ENCODE measurements at regions not wholly inside any gene's neighbourhood (a gene's known extent, or its start where the extent isn't known, plus 50 kb on each side); places are given as distances from the start of the nearest gene placed in this dataset.
"Not testable (repeated sequence)": the region's sequence is repeated elsewhere in the genome, so short reads cannot be mapped to it uniquely, and the experiment has no call there.

GRCh38 chr5:163569284-163569683, 63.9 kb downstream of the MAT2B start:
- no peak for DNase-seq (ENCODE audit: low read depth)

- no peak for DNase-seq (ENCODE audit: low read depth)
Measured at GRCh38 chr5:163571744-163572143, 66.3 kb downstream of the MAT2B start.

- DNase-seq (ENCODE audit: low read depth): no peak
Measured at GRCh38 chr5:163574472-163575440, 69.3 kb downstream of the MAT2B start.

DNA sequence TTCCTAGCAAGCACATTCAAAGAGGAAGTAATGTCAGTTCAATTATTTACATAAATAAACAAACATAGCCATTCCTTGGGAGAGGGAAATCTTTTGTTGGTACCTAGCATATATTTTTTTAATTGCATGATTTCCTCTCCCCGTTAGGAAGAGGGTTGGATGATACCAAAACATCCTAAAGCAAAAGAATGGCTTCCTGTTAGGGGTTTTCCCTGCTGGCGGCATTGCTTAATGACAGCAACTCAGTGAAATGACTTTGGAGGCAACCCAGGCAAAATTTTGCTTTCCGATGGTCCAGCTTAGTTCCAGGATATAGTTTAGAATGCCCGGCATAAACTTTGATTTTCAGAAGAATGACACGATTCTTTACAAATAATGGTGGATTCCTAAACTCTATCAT, 73.2 kb downstream of the MAT2B start:
- DNase-seq (ENCODE audit: low read depth): no peak

- DNase-seq (ENCODE audit: low read depth): no peak
Measured at GRCh38 chr5:163579729-163580128, 74.3 kb downstream of the MAT2B start.

DNA sequence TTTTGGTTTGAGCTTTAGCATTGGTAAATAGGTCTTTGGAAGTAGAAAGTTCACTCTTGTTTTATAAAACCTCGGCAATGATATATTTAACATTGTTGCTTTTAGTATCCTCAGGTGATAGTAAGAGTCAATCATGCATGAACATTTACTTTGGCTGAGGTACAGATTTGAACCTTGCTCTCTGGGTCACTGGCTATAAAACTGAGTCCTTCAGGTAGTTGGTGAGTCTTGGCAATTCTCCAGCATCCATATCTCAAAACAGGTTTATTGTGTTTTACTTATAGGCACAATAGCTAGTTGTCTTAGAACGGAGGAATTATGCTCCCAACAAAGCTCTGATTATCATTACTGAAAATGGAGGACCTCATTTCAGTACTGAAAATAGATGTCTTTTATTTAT, 75.1 kb downstream of the MAT2B start:
- no peak for DNase-seq (ENCODE audit: low read depth)

GRCh38 chr5:163583491-163584153, 78.2 kb downstream of the MAT2B start:
- DNase-seq (ENCODE audit: low read depth): not testable (repeated sequence)

- no peak for DNase-seq (ENCODE audit: low read depth)
Measured at GRCh38 chr5:163585206-163585605, 79.8 kb downstream of the MAT2B start.

DNA sequence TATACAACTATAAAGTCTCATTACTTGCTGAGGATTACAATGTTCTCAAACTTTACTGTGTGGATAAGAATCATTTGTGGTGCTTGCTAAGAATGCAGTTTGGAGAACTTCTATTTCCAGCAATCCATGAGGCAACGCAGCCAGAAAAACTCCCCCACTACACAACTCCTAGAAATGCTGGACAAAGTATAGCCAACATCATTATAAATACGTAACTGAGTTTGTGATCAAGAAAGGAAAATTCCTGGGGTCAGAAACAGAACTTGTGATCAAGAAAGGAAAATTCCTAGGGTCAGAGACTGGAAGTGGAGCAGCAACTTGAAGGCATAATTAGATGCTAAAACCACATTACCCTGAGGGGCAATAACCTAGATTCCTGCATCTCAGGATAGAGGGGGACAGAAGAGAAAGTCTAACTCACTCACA, 81.1 kb downstream of the MAT2B start:
- no peak for DNase-seq (ENCODE audit: low read depth)

- DNase-seq (ENCODE audit: low read depth): no peak
Measured at GRCh38 chr5:163594951-163595350, 89.5 kb downstream of the MAT2B start.

DNA sequence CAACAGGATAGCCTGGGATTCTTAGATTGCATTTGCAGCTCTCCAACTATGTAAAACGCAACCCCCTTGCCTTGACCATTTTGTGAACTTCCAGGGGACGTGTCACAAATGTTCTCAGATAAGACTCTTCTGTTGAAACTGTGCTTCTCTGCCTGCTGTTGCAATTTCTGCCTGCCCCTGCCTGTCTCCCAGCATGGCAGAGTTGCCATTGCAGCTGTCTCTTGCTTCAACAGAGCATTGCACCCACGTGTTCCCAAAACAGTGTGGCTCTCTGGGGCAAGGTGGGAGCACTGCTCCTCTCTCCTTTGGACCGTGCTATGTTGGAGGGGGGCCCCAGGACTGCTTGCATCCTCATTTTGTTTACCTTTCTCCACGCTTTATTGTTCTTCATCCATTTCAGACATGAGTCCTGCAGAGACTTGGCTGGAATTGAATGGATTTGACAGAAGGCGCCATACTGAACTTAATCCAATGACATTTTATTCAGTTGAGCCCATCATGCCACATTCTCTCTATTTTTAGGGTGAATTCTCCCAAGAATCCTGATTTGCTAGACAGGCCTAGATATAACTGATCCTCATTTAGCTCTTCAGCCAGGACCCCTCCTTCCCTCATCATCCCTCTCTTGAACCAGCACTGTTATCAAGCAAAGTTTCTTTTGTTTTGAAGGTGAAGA, 90.7 kb downstream of the MAT2B start:
- no peak for DNase-seq (ENCODE audit: low read depth)

DNA sequence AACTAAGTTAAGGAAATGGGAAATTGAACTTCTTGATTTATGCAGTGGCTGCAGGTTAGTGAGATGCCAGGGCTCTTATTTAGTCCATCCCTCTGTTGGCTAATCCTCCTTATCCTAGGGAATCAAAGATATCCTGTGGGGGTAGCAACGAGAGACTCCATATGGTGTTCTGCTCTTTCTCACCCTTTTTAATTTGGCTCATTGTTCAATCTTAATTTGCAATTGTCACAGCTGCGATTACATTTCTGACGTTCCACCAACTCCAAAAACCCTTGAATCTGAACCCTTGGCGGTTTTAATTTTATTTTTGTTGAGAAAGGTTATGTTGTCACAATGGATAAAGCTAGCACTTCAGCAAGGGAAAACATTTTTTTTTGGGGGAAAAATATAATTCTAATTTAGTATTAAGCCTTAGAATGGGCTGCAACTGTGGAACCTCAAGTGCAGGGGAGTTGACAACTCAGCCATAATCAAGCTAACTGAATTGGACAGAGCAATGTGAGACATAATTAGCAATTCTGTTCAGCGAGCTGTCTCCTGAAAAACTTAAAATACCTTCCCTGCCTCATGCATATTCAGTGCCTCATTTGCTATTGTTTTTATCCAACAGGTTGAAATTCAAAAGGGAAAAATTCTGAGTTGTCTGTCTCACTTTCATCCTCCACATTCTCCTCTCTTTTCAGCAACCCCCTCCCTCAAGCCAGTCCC, 91.3 kb downstream of the MAT2B start:
- no peak for DNase-seq (ENCODE audit: low read depth)

- DNase-seq (ENCODE audit: low read depth): no peak
Measured at GRCh38 chr5:163604013-163604412, 98.6 kb downstream of the MAT2B start.

DNA sequence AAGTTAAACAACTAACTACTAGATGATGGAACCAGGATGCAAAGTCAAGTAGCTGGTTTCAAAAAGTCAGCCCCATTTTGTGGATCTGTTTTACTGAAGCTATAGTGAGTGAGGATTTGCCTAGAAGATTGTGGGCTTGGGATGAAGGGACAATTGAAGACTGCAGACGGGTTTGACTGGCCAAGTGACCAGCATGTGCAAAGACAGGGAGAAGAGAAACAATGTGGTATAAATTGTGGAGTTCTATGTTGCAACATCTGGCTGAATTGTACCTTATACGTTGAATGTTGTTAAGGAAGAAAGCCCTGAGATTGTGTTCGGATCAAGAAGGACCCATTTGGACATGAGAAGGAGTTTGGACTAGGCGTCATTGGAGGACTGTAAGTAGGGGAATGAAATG, 101.8 kb downstream of the MAT2B start:
- no peak for DNase-seq (ENCODE audit: low read depth)

DNA sequence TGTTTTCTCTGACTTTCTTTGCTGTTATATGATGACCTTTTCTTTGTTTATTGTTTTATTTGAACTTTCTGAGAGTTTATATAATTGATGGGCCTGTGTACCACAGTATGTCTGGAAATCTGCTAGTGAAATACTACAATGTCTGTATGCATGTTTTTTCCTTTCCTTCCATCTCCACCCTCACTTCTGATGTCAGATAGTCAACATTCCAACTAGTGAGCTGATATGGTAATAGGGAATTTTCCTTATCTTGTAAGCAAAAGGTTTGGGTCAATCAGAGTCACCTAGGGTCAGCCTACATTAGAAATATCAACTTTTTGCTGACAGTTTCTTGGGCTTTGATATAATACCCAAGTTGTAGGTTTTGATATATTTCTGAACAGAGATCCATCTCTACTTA, 103.2 kb downstream of the MAT2B start:
- no peak for DNase-seq (ENCODE audit: low read depth)

DNA sequence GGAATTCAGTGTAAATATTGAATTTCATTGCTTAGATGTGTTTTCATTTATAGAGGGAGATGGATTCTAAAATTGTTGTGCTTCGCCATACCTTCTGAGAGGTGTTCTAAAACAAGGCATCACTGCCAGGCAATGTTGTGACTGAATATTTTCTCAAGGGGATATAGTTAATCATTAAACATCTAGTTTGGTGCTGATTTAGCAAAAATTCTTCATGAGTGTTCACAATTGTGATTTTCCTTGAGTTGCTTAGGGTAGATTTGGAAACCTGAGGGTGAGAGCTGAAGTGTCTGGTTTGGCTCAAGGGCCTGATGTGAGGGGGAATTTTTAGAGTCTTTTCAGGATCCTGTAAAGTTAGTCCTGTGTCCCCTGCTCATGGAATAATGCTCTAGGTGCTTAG, 104.5 kb downstream of the MAT2B start:
- no peak for DNase-seq (ENCODE audit: low read depth)

DNA sequence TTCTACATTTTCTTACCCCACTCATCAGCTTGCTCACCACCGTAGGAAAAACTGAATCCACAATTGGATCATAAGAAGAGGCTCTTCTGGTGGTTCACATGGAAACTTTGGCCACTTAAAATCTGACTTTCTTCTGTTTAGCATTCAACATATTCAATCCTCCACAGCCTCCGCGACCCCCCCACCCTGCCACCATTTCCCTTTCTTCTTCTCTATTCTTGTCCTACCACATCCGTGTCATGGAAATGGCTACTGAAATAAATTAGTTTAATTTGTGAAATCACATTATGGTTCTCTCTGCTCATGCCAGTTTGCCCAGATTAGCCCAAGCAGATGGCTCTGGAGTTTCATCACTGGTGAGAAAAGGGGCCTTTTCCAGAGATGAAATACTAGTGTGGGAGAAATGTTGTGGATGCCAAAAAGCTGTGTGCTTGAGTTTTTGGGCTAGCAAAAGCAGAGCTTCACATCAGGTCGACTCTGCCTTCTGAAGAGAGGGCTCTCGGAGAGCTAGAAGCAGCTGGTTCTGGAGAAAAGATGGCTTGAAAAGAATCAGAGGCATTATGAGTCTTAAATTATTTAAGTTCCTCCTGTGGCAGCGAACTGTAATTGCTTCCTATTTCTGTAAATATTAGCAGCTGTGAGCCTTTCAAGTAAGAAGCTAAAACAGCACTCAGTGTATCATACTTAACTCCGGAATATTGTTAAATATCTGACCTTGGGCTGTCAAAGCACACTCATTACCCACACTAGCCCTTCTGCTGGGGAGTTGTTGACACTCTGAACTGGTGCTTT, 107.1 kb downstream of the MAT2B start:
- no peak for DNase-seq (ENCODE audit: low read depth)

GRCh38 chr5:163613150-163613442, 107.7 kb downstream of the MAT2B start:
- DNase-seq (ENCODE audit: low read depth): no peak

DNA sequence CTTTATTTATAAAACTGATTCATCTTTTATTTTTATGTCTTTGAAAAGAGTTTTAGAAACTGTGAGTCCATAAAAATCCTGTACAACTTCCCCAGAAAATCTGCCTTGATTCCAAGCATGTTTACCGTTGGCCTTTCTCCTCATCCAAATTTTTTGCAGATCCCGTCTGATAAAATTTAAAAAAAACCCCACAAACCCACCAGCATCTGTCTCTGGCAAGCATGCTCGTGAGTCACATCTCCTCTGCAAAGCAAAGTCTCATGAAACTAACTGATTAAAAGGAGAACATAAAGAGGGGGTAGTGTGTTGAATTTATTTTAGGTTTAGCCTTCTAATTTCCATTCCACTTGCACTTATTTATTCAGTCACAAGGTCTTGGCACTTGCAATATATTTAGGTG, 109.4 kb downstream of the MAT2B start:
- no peak for DNase-seq (ENCODE audit: low read depth)

- DNase-seq (ENCODE audit: low read depth): no peak
Measured at GRCh38 chr5:163619273-163619934, 114.0 kb downstream of the MAT2B start.

DNA sequence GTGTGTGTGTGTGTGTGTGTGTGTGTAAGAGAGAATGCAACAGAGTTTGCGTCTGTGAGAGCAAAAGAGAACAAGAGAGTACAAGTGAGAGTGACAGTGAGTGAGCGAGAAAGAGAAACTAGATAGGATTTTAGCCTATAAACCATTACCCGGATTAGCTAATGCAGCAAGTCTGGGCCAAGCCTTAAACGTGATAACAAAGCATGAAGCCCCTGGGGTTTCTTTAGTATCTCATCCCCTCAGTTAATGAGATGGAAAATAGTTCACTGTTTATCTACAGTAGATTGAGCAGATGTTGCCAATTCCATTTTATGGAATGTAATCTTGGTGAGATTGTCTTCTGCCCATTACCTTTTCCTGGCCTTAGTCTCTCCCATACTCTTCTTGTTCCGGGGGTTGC, 114.5 kb downstream of the MAT2B start:
- DNase-seq (ENCODE audit: low read depth): no peak
